Colonic mucosa (tissue), 4 donors: ENCODE measurements at regions not wholly inside any gene's neighbourhood (a gene's known extent, or its start where the extent isn't known, plus 50 kb on each side); places are given as distances from the start of the nearest gene placed in this dataset.

Experiments used
- DNase-seq: peaks from one replicate; pipeline ENCODE4 v3.0.0-alpha.2; 2020
- H3K27ac ChIP-seq: fragments of 200-600 bp; one replicate; pipeline ENCODE4 v1.8.0; 2021
- H3K27me3 ChIP-seq: fragments of 200-600 bp; one replicate; pipeline ENCODE4 v1.8.0; 2021
- H3K36me3 ChIP-seq: fragments of 200-600 bp; one replicate; pipeline ENCODE4 v1.8.0; 2021
- H3K4me1 ChIP-seq: fragments of 200-600 bp; one replicate; pipeline ENCODE4 v1.8.0; 2021; ENCODE audit warnings: mild to moderate bottlenecking
- H3K4me3 ChIP-seq: fragments of 200-600 bp; one replicate; pipeline ENCODE4 v1.8.0; 2021
- H3K9ac ChIP-seq, 2 donors: one replicate each; pipeline ENCODE4 v1.7.0; 2013; ENCODE audit warnings: control low read depth in 2 of 2, low read depth in 2 of 2, low read length in 2 of 2
- H3K9me3 ChIP-seq: fragments of 200-600 bp; one replicate; pipeline ENCODE4 v1.8.0; 2021
- CTCF ChIP-seq: fragments of 200-600 bp; IDR thresholded peaks from one replicate; pipeline ENCODE4 v1.8.0; 2022; ENCODE audit warnings: antibody characterized with exemption, mild to moderate bottlenecking
- intact Hi-C: fragments of 100-400 bp; cut with DNase I; formaldehyde crosslinking; loops from one replicate; pipeline ENCODE4 v1.14.1; 2022
- donor health status: healthy.
- donor health status: DM: no; HTN: no; CAD: no.
- donor health status: DM: no; HTN: no; CAD: no.

- Histone ChIP-seq H3K27me3 (no peaks in the 10 kb centered on the region), H3K9ac (no peak overlapping the region), H3K36me3 (no peaks in the 10 kb centered on the region), H3K27ac (no peak overlapping the region), H3K9me3 (no peaks in the 10 kb centered on the region), H3K4me3 (no peak overlapping the region), H3K4me1 (no peaks in the 10 kb centered on the region)
- no peak for DNase-seq
- intact Hi-C loops, result loop anchor here (5.0 kb wide), 1 partner anchor 216 kb away; no protein-coding TSS in a partner anchor
- no peak for TF ChIP-seq CTCF
Measured at GRCh38 chr6:117188627-117189201, 76.6 kb upstream of the VGLL2 start.

- TF ChIP-seq CTCF, result no peak
- no peaks in the 10 kb centered on the region for H3K27me3 ChIP-seq
- intact Hi-C loops, result loop anchor here (10.0 kb wide), 1 partner anchor 306 kb away; no protein-coding TSS in a partner anchor
Measured at GRCh38 chr6:117191009-117191408, 74.3 kb upstream of the VGLL2 start.

GRCh38 chr6:117191448-117191847 lies 73.9 kb upstream of the VGLL2 start:
- no peak overlapping the region for H3K27ac ChIP-seq
- no peaks in the 10 kb centered on the region for H3K36me3 ChIP-seq
- no peaks in the 10 kb centered on the region for H3K27me3 ChIP-seq
- no peaks in the 10 kb centered on the region for H3K4me1 ChIP-seq
- DNase-seq, result no peak
- no peak overlapping the region for H3K9ac ChIP-seq
- intact Hi-C loops, result loop anchor here (10.0 kb wide), 1 partner anchor 307 kb away; no protein-coding TSS in a partner anchor
- H3K9me3 ChIP-seq, result no peaks in the 10 kb centered on the region
- TF ChIP-seq CTCF, result no peak
- no peak overlapping the region for H3K4me3 ChIP-seq

More at GRCh38 chr6:117191009-117191408, 74.3 kb upstream of the VGLL2 start:
- Histone ChIP-seq H3K4me3 (no peak overlapping the region), H3K4me1 (no peaks in the 10 kb centered on the region), H3K9ac (no peak overlapping the region), H3K27ac (no peak overlapping the region), H3K36me3 (no peaks in the 10 kb centered on the region), H3K9me3 (no peaks in the 10 kb centered on the region)
- no peak for DNase-seq

GRCh38 chr6:117194271-117194670 lies 71.1 kb upstream of the VGLL2 start:
- intact Hi-C loops, result loop anchor here (10.0 kb wide), 1 partner anchor 309 kb away; no protein-coding TSS in a partner anchor

GRCh38 chr6:117194978-117195377 lies 70.4 kb upstream of the VGLL2 start:
- intact Hi-C loops, result loop anchor here (10.0 kb wide), 1 partner anchor 310 kb away; no protein-coding TSS in a partner anchor
- DNase-seq, result no peak
- Histone ChIP-seq H3K9ac (no peak overlapping the region), H3K4me1 (no peaks in the 10 kb centered on the region), H3K27ac (no peak overlapping the region), H3K36me3 (no peaks in the 10 kb centered on the region), H3K9me3 (no peaks in the 10 kb centered on the region), H3K4me3 (no peak overlapping the region), H3K27me3 (no peaks in the 10 kb centered on the region)
- no peak for TF ChIP-seq CTCF

More at GRCh38 chr6:117194271-117194670, 71.1 kb upstream of the VGLL2 start:
- no peak for TF ChIP-seq CTCF
- no peaks in the 10 kb centered on the region for H3K27me3 ChIP-seq
- H3K4me3 ChIP-seq, result no peak overlapping the region
- no peaks in the 10 kb centered on the region for H3K36me3 ChIP-seq
- H3K9me3 ChIP-seq, result no peaks in the 10 kb centered on the region
- no peak overlapping the region for H3K27ac ChIP-seq
- no peak overlapping the region for H3K9ac ChIP-seq
- H3K4me1 ChIP-seq, result no peaks in the 10 kb centered on the region
- DNase-seq, result no peak
